DMS53 treated with DMSO at 0.1 percent for 48 hours (cell line): ENCODE measurements at regions not wholly inside any gene's neighbourhood (a gene's known extent, or its start where the extent isn't known, plus 50 kb on each side); places are given as distances from the start of the nearest gene placed in this dataset.
"Not testable (repeated sequence)": the region's sequence is repeated elsewhere in the genome, so short reads cannot be mapped to it uniquely, and the experiment has no call there.

Source experiments
- DNase-seq: peaks from one replicate; lab custom pipeline; 2025; ENCODE audit not compliant: unreplicated experiment; lab: John Stamatoyannopoulos, UW

DNA sequence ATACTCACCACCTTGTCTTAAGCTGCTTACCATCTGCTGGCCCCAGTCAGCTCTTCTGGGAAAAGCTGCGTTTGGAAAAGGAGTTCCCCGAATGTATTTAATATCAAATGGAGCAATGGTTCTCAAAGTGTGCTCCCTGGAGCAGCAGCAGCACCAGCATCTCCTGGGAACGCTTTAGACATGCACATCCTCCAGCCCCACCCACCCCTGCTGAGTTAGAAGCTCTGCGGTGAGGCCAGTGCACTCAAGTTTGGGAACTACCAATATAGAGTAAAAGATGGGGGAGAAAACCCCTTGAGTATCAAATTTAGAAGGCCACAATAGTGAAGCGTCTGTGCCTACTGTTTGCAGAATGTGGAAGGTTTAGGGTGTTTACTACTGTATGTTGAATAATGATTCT, 124.0 kb upstream of the TOPAZ1 start:
- DNase-seq, result no peak

- DNase-seq, result no peak
Observed at GRCh38 chr3:44120721-44121582, 120.7 kb upstream of the TOPAZ1 start.

GRCh38 chr3:44125246-44125645, 116.4 kb upstream of the TOPAZ1 start:
- DNase-seq, result no peak

- DNase-seq, result no peak
Observed at GRCh38 chr3:44125882-44126281, 115.8 kb upstream of the TOPAZ1 start.

GRCh38 chr3:44128057-44128775, 113.5 kb upstream of the TOPAZ1 start:
- DNase-seq, result no peak

DNA sequence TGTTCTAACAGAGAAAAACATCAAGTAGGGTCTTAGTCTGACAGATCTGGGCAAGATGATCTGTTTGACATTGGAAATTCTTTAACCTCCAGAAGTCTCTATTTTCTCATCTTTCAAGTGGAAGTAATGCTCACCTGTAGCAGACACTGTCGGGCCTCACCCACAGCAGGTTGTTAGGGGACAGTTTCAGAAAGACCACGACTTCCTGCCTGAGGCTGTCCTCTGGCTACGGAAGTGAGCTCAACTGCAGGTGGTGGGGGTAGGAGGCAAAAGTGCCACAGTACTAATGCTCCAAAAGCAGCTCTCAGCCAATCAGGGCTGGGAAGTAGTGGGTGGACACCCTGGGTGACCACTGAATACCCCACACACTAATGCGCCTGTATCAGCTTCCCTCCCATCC, 111.4 kb upstream of the TOPAZ1 start:
- no peak for DNase-seq

GRCh38 chr3:44132061-44132460, 109.6 kb upstream of the TOPAZ1 start:
- no peak for DNase-seq

- DNase-seq, result no peak
Observed at GRCh38 chr3:44132593-44132992, 109.1 kb upstream of the TOPAZ1 start.

DNA sequence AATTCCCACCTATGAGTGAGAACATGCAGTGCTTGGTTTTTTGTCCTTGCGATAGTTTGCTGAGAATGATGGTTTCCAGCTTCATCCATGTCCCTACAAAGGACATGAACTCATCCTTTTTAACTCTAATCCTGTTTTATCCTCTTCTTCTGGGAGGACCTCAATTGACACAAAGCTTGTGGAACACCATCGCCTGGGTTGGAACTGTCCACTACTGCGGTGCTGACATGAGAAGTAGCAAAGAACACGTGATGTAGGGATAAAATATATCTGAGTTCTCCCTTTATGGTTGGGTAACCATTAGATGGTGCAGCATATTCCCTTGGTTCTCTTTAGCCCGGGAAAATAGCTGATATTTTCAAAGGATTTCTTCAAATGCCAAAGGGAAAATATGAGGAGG, 105.3 kb upstream of the TOPAZ1 start:
- no peak for DNase-seq

DNA sequence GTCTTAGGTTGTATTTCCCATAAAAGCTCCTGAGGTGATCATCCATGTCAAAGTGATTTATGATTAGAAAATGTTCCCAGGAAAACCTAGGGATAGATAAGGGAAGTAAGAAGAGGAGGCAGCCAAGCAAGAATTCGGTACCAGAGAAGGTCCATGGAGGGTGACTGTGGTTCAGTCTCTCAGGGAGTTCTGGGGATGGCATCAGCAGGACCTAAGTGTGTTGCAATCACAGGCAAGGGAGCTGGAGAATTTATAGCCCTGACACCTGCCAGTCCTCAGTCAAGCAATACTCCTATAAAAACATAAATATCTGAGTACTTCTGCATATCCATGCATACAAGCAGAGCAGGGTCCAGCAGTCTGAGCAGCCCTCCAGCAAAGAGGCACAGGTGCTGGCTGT, 95.6 kb upstream of the TOPAZ1 start:
- DNase-seq, result no peak

- no peak for DNase-seq
Observed at GRCh38 chr3:44159696-44160300, 81.9 kb upstream of the TOPAZ1 start.

GRCh38 chr3:44160818-44161217, 80.9 kb upstream of the TOPAZ1 start:
- DNase-seq, result no peak

DNA sequence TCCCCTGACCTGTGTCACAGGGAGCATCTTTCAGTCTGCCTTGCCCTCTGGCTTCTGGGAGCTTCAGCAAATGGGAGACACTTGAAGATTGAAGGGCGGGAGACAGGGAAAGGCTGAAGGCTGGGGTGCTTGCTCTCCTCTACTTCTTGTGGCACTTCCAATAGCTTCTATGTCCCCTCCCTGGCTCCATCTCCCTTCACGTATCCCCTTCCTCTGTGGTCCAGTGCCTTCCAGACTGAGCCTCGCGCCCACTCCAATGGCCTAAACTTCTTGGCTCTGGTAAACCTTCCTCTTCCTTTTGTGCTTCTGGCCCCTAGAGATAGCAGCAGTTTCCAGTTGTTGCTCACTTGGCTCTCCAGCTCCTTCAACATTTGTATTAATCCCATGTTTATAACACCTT, 69.8 kb upstream of the TOPAZ1 start:
- DNase-seq, result no peak

- not testable (repeated sequence) for DNase-seq
Observed at GRCh38 chr3:44172701-44173100, 69.0 kb upstream of the TOPAZ1 start.

DNA sequence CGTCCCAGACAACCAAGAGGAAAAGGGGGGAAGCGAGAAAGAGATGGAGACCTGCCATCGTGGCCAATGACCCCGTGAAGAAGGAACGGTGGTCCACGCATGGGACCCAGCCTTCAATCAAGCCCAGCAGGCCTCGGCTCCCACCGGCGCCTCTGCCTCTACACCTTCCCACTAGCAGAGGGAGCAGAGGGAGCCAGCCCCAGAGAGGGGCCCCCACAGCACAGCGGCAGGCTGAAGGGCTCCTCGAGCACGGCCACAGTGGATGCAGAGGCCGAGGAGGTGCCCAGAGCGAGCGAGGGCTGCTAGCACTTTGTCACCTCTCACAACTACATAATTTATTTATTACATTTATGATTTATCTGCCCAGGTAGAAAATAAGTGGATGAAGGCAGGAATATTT, 68.4 kb upstream of the TOPAZ1 start:
- no peak for DNase-seq

DNA sequence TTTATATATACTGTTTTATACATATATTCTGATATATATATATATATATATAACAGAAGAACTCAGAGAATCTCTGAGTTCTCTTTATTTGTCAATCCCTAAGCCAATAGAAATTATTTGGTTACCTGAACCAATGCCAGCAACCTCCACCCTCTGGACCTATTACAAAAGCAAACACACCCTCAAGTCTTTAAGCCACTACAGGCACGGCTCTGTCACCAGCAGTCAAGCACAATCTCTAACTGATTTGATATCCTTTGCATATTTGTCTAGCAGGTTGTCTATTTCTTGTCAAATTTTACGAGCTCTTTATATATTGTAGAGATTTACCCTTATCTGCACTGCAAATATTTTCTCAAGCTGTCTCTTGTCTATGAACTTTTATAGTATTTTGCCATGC, 66.6 kb upstream of the TOPAZ1 start:
- DNase-seq, result no peak

DNA sequence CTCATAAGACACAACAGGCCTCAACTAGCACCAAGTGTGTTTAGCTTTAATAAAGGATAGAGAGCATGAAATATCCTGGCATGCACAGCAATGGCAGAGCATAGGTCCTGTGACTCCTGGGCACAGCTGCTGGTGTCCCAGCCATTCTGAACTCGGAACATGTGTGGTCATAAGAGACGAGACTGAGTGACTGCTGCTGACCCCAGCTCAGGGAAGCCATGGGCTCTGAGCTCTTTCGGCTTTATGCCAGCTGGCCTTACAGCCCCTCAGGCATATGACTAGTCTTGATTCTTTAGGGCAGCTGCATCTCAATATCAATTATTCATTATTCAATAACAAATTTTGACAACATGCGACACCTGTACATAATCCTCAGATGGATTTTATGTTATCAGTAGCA, 62.4 kb upstream of the TOPAZ1 start:
- no peak for DNase-seq

DNA sequence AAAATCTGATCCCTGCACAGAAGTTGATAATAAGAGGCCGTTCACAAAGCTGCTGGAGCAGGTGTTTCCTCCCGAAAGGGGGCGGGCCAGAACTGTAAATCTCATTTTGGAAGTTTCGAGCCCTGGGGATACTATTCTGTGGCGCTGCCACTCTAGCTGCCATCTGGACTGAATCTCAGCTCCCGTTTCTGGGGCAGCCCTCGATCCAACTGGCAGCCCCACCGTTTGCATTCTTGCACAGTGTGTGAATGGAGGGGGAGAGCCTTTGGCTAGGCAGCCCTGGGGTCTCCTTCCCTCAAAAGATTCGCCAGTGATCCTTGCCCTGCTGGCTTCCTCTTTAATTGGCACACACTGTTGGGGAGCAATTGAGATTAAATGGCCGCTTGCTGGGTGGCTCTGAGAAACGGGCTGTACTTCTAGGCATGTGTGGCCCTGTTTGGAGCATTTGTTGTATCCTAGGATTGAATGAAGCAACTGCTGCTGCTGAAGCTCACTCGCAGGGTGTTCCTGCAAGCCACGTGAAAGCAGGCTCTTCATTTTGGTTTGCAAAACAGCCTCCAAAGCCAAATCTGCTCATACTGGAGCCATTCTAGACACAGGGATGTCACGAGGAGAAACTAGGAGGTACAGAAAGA, 57.2 kb upstream of the TOPAZ1 start:
- no peak for DNase-seq

- no peak for DNase-seq
Observed at GRCh38 chr3:44185396-44185915, 56.2 kb upstream of the TOPAZ1 start.

- no peak for DNase-seq
Observed at GRCh38 chr3:44186111-44186672, 55.5 kb upstream of the TOPAZ1 start.

GRCh38 chr3:44186712-44187111, 55.0 kb upstream of the TOPAZ1 start:
- no peak for DNase-seq
